LNCaP clone FGC (cell line): ENCODE measurements at regions not wholly inside any gene's neighbourhood (a gene's known extent, or its start where the extent isn't known, plus 50 kb on each side); places are given as distances from the start of the nearest gene placed in this dataset.

Source experiments
- DNase-seq: peaks from one replicate; pipeline ENCODE4 v3.0.0-alpha.2; 2011; ENCODE audit warnings: low read depth
- H3K4me3 ChIP-seq: 2 replicates; pipeline ENCODE4 v1.5.1; 2011; ENCODE audit warnings: mild to moderate bottlenecking, low read depth, low read length, control low read depth
- TF ChIP-seq, protein P1 (sequence below): IDR thresholded peaks from 2 replicates; pipeline ENCODE4 v1.5.1; 2012; ENCODE audit warnings: mild to moderate bottlenecking; ENCODE audit not compliant: control insufficient read depth, insufficient read depth; ENCODE audit errors: extremely low read depth

DNA sequence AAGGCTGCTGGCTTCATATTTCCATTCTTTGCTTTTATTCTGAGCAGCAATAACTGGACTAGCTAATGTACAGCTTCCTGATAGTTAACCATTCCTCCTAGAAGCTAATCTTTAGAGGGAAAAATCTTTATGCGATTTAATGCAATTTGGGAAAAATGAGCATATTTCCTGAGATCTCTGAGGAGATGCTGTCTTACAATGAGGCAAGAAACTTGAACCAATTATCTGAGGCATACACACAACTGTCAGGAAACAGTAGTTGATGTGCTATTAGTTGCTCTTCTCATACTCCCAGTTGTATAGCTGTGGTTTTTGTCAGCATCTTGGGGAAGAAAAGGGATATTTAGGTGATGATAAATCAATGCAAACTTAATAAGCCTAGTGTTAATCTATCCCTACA is 265.9 kb downstream of the NEBL start:
- TF ChIP-seq, protein P1, sequence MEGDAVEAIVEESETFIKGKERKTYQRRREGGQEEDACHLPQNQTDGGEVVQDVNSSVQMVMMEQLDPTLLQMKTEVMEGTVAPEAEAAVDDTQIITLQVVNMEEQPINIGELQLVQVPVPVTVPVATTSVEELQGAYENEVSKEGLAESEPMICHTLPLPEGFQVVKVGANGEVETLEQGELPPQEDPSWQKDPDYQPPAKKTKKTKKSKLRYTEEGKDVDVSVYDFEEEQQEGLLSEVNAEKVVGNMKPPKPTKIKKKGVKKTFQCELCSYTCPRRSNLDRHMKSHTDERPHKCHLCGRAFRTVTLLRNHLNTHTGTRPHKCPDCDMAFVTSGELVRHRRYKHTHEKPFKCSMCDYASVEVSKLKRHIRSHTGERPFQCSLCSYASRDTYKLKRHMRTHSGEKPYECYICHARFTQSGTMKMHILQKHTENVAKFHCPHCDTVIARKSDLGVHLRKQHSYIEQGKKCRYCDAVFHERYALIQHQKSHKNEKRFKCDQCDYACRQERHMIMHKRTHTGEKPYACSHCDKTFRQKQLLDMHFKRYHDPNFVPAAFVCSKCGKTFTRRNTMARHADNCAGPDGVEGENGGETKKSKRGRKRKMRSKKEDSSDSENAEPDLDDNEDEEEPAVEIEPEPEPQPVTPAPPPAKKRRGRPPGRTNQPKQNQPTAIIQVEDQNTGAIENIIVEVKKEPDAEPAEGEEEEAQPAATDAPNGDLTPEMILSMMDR: no peak
- no peak for DNase-seq
- H3K4me3 ChIP-seq: no peak overlapping the region

DNA sequence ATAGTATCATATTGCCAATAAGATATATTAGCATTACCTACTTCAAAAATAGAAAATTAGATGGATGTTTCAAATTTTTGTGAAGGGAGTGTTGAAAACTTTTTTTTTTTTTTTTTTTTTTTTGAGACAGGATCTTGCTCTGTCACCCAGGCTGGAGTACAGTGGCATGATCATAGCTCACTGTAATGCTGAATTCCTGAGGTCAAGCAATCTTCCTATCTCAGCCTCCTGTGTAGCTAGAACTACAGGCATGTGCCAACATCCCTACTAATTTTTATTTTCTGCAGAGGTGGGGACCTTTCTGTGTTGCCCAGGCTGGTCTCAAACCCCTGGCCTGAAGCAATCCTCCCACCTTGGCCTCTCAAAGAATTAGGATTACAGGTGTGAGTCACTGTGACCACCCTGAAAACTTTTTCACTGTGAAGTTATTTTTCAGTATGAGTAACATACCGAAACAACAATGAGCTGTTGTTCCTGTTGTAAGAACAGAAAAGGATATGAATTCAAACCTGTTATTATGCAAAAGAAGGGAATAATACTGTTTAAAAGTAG is 266.9 kb downstream of the NEBL start:
- TF ChIP-seq, protein P1: no peak
- DNase-seq: no peak
- H3K4me3 ChIP-seq: no peak overlapping the region

DNA sequence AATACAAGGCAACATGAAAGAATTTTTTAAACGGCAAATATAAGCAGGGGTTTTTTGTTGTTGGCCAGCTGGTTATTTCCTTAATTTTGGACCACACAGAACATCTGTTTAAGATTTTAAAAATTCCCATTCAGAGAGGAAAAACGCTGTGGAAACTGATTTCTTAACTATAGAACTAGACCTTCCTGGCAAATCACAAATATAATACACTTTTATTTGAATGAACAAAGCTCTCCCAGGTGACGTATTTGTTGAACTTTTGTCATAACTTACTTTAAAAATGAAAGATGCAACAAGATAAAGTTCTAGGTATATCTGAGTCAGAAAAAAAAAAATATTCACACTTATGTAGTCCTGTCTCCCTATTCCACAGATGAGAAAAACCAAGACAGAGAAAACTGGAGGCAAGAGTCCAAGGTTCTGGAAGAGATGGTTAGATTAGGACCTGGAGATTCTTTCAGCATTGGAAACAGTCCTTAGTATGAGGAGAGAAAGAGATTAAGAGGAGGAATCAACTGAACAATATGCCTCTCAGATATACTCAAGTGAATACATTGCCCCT is 269.1 kb downstream of the NEBL start:
- H3K4me3 ChIP-seq: no peak overlapping the region
- TF ChIP-seq, protein P1: no peak
- no peak for DNase-seq

DNA sequence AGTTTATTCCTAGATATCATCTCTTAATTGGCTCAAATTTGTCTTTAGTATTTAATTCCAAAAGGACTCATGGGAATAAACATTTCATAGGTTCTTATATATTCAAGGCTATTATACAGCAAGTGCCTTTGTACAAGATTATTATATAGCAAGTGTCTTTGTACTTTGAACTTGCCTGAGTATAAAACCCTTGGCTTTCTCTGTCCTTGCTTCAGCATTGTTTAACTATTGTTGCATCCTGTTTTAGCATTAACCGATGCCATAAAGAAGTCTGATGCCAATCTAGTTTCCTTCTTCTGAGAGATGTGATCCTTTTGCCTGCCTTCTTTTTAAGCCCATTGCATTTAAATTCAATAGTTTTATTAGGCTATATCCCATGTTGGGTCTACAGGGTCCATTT is 270.0 kb downstream of the NEBL start:
- TF ChIP-seq, protein P1: no peak
- no peak for DNase-seq
- no peak overlapping the region for H3K4me3 ChIP-seq

DNA sequence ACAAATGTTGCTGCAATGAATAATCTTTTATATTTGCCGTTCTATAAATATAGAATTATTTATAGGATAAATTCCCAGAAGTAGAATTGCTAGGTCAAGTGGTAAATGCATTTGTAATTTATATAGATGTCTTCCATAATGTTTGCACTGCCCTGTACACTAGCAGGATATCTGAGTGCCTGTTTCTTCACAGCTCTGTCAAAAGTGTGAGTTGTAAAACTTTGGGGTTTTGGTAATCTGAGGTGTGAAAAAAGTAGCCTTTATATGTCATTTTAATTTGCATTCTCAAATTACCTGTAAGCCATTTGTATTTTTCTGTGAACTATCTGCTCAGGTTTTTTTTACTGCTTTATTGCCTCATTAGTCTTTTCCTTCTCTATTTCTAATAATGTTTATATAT is 271.2 kb downstream of the NEBL start:
- no peak overlapping the region for H3K4me3 ChIP-seq
- TF ChIP-seq, protein P1: no peak
- DNase-seq: no peak

DNA sequence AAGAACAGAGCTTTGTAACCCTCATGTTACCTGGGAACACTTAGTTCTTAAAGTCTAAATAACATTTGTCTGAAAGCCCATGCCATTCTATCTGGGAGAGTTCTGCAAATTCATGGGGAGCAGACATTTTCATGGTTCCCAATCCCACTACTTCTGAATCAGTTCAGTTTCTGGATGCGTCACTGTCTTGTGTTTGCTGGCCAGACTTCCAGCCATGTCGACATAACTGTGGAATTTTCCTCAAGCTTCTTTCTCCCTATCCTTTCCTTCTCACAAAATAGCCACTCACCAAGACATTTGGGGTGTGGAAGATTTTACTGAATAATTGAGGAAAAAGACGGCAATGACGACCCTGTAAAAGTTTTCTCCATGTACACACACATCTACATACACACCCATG is 272.5 kb downstream of the NEBL start:
- no peak overlapping the region for H3K4me3 ChIP-seq
- DNase-seq: no peak
- TF ChIP-seq, protein P1: no peak

DNA sequence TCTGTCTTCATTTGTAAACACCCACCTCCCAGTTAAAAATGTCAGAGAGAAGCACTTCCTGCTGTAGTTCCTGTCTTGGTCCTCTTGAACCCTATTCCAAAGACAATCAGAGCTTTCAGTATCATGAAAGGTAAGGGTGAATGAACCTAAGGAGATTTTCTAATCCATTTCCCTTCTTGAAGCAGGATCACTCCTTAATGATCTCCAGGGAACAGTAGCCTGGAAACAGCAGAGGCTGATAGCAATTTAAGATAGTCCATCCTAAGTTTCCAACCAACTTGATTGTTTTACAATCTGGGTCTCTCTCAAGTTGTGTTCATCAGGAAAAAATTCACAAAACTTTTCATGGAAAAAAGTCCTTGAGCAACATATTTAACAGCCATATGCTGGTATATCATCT is 273.6 kb downstream of the NEBL start:
- TF ChIP-seq, protein P1: no peak
- no peak for DNase-seq
- H3K4me3 ChIP-seq: no peak overlapping the region
